ENCODE measurements at regions not wholly inside any gene's neighbourhood (a gene's known extent, or its start where the extent isn't known, plus 50 kb on each side); places are given as distances from the start of the nearest gene placed in this dataset.

DNA sequence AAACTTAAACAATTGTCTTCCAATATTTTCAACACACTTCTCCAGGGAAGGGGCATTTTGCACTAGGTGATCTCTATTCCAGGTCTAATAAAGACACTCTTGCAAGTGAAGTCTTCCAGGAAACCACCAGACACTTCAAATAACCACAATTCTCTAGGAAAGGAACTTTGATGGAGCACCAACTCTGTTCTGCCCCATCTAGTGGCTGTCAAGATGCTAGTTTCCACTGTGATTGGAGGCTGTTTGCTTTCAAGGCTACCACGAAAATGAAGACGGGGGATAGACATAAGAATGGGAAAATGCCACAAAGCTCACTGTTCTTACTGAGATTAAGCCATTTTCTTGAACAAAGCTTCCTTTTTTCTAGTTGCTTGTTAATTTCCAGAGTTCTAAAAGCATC lies 100.6 kb upstream of the F9 start:
- no peak for TF ChIP-seq CREB1 (IDR thresholded peaks at IDR 0.05; ENCODE audit: low read depth)
- no peak for TF ChIP-seq FOXM1 (IDR thresholded peaks at IDR 0.05; ENCODE audit: borderline replicate concordance, low read depth)
- no peak for TF ChIP-seq NFIC (IDR thresholded peaks at IDR 0.05)
- TF ChIP-seq TCF12 (IDR thresholded peaks at IDR 0.05; ENCODE audit: low read depth), result no peak
- no peak for TF ChIP-seq YY1 (IDR thresholded peaks at IDR 0.05; ENCODE audit: low read depth)
- TF ChIP-seq, protein P1, sequence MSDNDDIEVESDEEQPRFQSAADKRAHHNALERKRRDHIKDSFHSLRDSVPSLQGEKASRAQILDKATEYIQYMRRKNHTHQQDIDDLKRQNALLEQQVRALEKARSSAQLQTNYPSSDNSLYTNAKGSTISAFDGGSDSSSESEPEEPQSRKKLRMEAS (IDR thresholded peaks at IDR 0.05), result no peak
- TF ChIP-seq TAF1 (IDR thresholded peaks at IDR 0.05; ENCODE audit: low read depth), result no peak
- no peak for TF ChIP-seq TEAD4 (IDR thresholded peaks at IDR 0.05)
- TF ChIP-seq ZBTB7A (IDR thresholded peaks at IDR 0.05; ENCODE audit: low read depth), result no peak
- TF ChIP-seq EP300 (IDR thresholded peaks at IDR 0.05; ENCODE audit: borderline replicate concordance), result no peak
- no peak for TF ChIP-seq EGR1 (IDR thresholded peaks at IDR 0.05)
- TF ChIP-seq, protein P2, sequence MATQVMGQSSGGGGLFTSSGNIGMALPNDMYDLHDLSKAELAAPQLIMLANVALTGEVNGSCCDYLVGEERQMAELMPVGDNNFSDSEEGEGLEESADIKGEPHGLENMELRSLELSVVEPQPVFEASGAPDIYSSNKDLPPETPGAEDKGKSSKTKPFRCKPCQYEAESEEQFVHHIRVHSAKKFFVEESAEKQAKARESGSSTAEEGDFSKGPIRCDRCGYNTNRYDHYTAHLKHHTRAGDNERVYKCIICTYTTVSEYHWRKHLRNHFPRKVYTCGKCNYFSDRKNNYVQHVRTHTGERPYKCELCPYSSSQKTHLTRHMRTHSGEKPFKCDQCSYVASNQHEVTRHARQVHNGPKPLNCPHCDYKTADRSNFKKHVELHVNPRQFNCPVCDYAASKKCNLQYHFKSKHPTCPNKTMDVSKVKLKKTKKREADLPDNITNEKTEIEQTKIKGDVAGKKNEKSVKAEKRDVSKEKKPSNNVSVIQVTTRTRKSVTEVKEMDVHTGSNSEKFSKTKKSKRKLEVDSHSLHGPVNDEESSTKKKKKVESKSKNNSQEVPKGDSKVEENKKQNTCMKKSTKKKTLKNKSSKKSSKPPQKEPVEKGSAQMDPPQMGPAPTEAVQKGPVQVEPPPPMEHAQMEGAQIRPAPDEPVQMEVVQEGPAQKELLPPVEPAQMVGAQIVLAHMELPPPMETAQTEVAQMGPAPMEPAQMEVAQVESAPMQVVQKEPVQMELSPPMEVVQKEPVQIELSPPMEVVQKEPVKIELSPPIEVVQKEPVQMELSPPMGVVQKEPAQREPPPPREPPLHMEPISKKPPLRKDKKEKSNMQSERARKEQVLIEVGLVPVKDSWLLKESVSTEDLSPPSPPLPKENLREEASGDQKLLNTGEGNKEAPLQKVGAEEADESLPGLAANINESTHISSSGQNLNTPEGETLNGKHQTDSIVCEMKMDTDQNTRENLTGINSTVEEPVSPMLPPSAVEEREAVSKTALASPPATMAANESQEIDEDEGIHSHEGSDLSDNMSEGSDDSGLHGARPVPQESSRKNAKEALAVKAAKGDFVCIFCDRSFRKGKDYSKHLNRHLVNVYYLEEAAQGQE (IDR thresholded peaks at IDR 0.05; ENCODE audit: low read depth), result no peak
- TF ChIP-seq, protein P3, sequence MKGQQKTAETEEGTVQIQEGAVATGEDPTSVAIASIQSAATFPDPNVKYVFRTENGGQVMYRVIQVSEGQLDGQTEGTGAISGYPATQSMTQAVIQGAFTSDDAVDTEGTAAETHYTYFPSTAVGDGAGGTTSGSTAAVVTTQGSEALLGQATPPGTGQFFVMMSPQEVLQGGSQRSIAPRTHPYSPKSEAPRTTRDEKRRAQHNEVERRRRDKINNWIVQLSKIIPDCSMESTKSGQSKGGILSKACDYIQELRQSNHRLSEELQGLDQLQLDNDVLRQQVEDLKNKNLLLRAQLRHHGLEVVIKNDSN (IDR thresholded peaks at IDR 0.05), result no peak
- TF ChIP-seq RAD21 (IDR thresholded peaks at IDR 0.05; ENCODE audit: low read depth), result no peak
- no peak for TF ChIP-seq CEBPB (IDR thresholded peaks at IDR 0.05)

DNA sequence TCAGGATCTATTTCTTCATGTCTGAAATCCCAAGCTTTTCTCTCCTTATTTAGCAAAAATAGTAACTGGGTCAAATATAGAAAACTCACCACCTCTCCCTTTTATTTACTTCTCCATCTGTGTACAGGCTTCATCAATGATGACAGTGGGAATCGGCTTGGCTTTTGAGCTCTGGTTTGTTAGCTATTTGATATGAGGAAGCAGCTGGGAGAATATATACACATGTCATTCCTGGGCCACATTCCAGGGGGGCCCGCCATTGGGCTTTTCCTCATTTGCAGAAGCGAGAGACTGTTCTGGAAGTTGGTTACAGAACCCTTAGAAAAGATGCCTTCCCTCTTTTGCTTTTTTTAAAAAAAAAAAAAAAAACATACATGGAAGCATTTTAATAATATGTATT lies 107.4 kb upstream of the F9 start:
- no peak for TF ChIP-seq EGR1 (IDR thresholded peaks at IDR 0.05)
- no peak for TF ChIP-seq NFIC (IDR thresholded peaks at IDR 0.05)
- no peak for TF ChIP-seq ZBTB7A (IDR thresholded peaks at IDR 0.05; ENCODE audit: low read depth)
- TF ChIP-seq TCF12 (IDR thresholded peaks at IDR 0.05; ENCODE audit: low read depth), result no peak
- TF ChIP-seq, protein P2 (IDR thresholded peaks at IDR 0.05; ENCODE audit: low read depth), result no peak
- no peak for TF ChIP-seq CREB1 (IDR thresholded peaks at IDR 0.05; ENCODE audit: low read depth)
- TF ChIP-seq YY1 (IDR thresholded peaks at IDR 0.05; ENCODE audit: low read depth), result no peak
- TF ChIP-seq TAF1 (IDR thresholded peaks at IDR 0.05; ENCODE audit: low read depth), result no peak
- TF ChIP-seq, protein P3 (IDR thresholded peaks at IDR 0.05), result no peak
- TF ChIP-seq EP300 (IDR thresholded peaks at IDR 0.05; ENCODE audit: borderline replicate concordance), result no peak
- TF ChIP-seq, protein P1 (IDR thresholded peaks at IDR 0.05), result no peak
- no peak for TF ChIP-seq CEBPB (IDR thresholded peaks at IDR 0.05)
- TF ChIP-seq FOXM1 (IDR thresholded peaks at IDR 0.05; ENCODE audit: borderline replicate concordance, low read depth), result no peak
- TF ChIP-seq TEAD4 (IDR thresholded peaks at IDR 0.05), result no peak
- TF ChIP-seq RAD21 (IDR thresholded peaks at IDR 0.05; ENCODE audit: low read depth), result no peak

DNA sequence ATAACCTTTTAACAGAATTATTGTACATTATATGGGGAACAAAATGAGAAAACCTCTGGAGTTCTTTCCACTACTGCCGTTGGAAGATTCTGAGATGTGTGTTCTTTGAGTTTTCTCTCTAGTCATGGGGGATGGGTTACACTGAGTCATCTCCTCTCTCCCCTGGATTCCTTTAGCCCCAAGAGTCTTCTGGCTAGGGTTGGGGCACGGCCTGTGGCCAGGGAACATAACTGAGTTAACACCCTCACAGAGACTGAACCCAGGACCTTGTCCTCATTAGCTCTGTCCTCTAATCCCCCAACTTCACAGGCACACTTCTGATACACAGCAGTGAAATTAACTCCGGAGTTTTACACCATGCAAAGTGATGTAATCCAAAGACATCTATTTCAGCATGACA lies 142.3 kb upstream of the F9 start:
- TF ChIP-seq FOXM1 (IDR thresholded peaks at IDR 0.05; ENCODE audit: borderline replicate concordance, low read depth), result no peak

DNA sequence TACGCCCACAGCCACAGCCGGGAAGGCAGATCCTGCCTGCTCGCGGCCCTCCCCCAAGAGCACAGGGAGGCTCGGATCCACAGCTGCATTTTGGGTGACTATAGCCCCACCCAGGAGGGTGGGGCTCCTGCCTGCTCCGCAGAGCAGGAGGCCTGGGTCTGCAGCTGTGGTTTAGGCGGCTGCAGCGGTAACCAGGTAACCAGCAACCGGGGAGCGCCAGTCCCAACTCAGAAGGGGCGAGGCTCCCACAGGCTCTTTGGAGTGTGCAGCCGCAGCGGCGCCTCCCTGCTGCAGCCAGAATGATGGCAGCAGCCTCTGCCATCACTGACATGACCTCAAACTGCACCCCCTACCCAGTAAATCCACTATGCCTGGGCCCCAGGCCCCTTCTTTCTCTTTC lies 148.0 kb upstream of the F9 start:
- TF ChIP-seq TEAD4 (IDR thresholded peaks at IDR 0.05) (no peak), TCF12 (IDR thresholded peaks at IDR 0.05; ENCODE audit: low read depth) (no peak)

DNA sequence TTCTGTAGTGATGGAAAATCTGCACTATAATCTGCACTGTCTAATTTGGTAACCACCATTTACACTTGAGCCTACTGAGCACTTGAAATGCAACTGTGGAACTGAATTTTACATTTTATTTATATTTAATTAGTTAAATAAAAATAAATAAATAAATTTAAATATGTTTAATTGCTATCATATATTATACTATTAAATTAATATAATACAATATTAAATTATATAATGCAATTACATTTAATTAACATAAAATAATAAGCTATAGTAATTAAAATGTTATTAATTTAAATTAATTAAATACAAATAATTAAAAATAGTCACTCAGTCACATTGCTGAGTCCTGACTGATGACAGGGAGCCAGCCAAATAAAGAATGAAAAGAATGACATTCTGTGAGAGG lies 170.2 kb upstream of the F9 start:
- TF ChIP-seq EP300 (IDR thresholded peaks at IDR 0.05; ENCODE audit: borderline replicate concordance) (no peak), EGR1 (IDR thresholded peaks at IDR 0.05) (no peak)
- TF ChIP-seq, protein P1 (IDR thresholded peaks at IDR 0.05), result no peak

DNA sequence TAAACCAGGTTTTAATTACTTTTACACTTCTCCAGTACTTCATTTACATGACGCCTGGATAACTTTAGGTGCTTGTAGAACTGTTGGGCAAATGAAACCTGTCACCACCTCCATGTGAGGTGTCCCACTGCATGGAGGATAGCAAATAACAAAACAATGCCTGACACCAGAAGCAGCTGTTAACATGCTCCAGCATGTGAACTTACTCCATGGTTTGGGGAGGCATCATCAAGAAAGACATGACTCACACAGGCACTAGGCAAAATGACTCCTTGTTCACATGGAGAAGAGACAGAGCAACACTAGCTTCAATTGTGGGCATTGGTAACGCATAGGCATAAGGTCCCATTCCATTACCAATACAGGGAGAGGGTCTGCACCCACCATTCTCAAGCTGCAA lies 198.1 kb upstream of the F9 start:
- TF ChIP-seq CEBPB (IDR thresholded peaks at IDR 0.05) (no peak), EGR1 (IDR thresholded peaks at IDR 0.05) (no peak), TAF1 (IDR thresholded peaks at IDR 0.05; ENCODE audit: low read depth) (no peak), TCF12 (IDR thresholded peaks at IDR 0.05; ENCODE audit: low read depth) (no peak)
- TF ChIP-seq, protein P3 (IDR thresholded peaks at IDR 0.05), result no peak
- TF ChIP-seq, protein P2 (IDR thresholded peaks at IDR 0.05; ENCODE audit: low read depth), result no peak
